Activated CD4-positive, alpha-beta memory T cell treated with anti-CD3 and anti-CD28 coated beads, Interleukin-2, amount 10 ng/mL, durations not matched to agents 7 days and 5 days (primary cell): ENCODE measurements at regions not wholly inside any gene's neighbourhood (a gene's known extent, or its start where the extent isn't known, plus 50 kb on each side); places are given as distances from the start of the nearest gene placed in this dataset.

Source experiments
- CTCF ChIA-PET: fragments of 350-600 bp; sonication (Branson Sonifier 250); formaldehyde crosslinking; loops from one replicate; lab custom pipeline; 2021; ENCODE audit warnings: antibody characterized with exemption, inconsistent platforms; lab: Charles Lee
- POLR2A ChIA-PET: fragments of 350-600 bp; sonication (Branson Sonifier 250); formaldehyde crosslinking; loops from one replicate; lab custom pipeline; 2021; ENCODE audit warnings: antibody characterized with exemption; lab: Charles Lee
- DNase-seq: peaks from one replicate; pipeline ENCODE4 v3.0.0-alpha.2; 2020
- H3K27ac Mint-ChIP-seq: one replicate; pipeline ENCODE4 v1.8.0; 2021; ENCODE audit warnings: mild to moderate bottlenecking, mixed read lengths
- H3K27me3 Mint-ChIP-seq: one replicate; pipeline ENCODE4 v1.8.0; 2021; ENCODE audit warnings: mixed read lengths
- H3K36me3 Mint-ChIP-seq: one replicate; pipeline ENCODE4 v1.8.0; 2021; ENCODE audit warnings: low read depth, mixed read lengths
- H3K4me1 Mint-ChIP-seq: one replicate; pipeline ENCODE4 v1.8.0; 2021; ENCODE audit warnings: mixed read lengths
- H3K4me3 Mint-ChIP-seq: one replicate; pipeline ENCODE4 v1.8.0; 2021; ENCODE audit warnings: mild to moderate bottlenecking, mixed read lengths
- H3K9me3 Mint-ChIP-seq: one replicate; pipeline ENCODE4 v1.8.0; 2021; ENCODE audit warnings: mixed read lengths

DNA sequence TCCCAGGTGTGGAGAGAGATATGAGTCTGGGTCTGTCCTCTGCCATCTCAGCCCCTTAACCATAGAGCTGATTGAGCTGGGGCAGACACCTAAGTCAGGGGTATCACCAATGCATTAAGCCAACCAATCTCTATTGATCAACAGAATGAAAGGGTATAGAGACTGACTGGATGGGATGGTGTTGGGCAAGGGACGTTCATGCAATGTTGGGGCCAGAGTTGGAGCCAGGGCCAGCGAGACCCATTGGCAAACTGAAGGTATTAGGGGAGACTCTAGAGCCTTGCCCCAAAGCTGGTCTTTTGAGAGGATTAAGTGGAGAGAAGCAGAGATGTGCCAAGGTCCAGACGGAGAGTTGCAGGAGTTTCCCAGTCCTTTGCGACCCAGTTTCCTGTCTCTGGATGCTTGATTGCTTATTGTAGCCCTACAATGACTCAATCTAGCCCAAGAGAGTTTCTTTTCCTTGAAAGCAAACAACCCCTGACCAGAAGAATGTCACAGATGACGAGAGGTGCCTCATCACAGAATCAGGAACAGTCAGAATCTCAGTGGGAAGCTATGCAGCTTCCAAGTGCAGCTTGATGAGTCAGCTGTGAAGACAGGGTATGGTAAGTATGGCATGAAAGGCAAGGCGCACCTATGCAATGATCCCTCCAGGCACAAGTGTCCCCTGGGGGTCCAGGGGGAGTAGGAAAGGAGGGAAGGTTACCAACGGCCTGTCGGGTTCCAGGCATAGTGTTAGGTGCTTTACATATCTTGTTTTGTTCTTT lies 137.2 kb downstream of the UTP18 start:
- ChIA-PET CTCF (interaction anchor here (1.0 kb wide), 1 partner anchor 23 kb away, joined by 3 read pairs; no protein-coding TSS in a partner anchor), POLR2A (no interaction called here)
- no peaks in the 10 kb centered on the region for H3K36me3 Mint-ChIP-seq
- no peak for DNase-seq
- no peak overlapping the region for H3K27ac Mint-ChIP-seq
- H3K4me1 Mint-ChIP-seq = no peaks in the 10 kb centered on the region
- H3K27me3 Mint-ChIP-seq = peaks cover 12% of the 10 kb centered on the region
- H3K9me3 Mint-ChIP-seq = no peaks in the 10 kb centered on the region
- no peak overlapping the region for H3K4me3 Mint-ChIP-seq

DNA sequence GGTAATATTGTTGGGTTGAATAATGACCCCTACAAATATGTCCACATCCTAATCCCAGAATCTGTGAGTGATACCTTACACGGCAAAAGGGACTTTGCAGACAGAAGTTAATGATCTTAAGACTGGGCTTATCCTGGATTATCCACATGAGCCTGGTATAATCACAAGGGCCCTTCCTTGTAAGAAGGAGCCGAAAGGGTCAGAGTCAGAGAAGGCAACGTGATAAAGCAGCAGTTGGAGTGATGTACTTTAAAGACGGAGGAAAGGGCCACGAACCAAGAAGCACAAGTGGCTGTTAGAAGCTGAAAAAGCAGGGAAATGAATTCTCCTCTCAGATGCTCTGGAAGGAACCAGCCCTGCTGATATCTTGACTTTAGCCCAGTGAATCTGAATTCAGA lies 137.8 kb downstream of the UTP18 start:
- no peak overlapping the region for H3K27ac Mint-ChIP-seq
- H3K4me1 Mint-ChIP-seq = no peaks in the 10 kb centered on the region
- CTCF ChIA-PET = interaction anchor here (1.0 kb wide), 1 partner anchor 24 kb away, joined by 3 read pairs; no protein-coding TSS in a partner anchor
- no peaks in the 10 kb centered on the region for H3K9me3 Mint-ChIP-seq
- POLR2A ChIA-PET = no interaction called here
- H3K27me3 Mint-ChIP-seq = peaks cover 7% of the 10 kb centered on the region
- no peaks in the 10 kb centered on the region for H3K36me3 Mint-ChIP-seq
- H3K4me3 Mint-ChIP-seq = no peak overlapping the region
- DNase-seq = no peak

DNA sequence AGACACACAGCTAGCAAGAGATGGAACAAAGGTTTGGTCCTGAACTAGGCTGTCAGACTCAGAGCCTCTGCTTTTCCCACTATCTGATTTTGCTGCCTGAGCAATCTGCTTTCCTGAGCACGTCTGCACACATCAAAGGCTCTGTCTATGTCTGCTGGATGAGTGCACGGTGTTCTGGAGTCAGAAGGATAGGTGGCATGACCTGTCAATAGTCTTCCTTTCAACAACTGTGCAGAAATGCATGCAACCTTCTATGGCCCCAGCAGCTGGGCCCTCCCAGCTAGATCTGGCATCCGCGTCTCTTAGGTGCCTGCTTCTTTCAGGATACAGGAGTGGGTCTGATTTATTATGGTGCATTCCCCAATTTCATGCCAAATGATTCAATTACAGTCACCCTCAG lies 138.3 kb downstream of the UTP18 start:
- CTCF ChIA-PET = no interaction called here
- Mint-ChIP-seq H3K4me3 (no peak overlapping the region), H3K4me1 (no peaks in the 10 kb centered on the region), H3K9me3 (no peaks in the 10 kb centered on the region), H3K27me3 (peaks cover 6% of the 10 kb centered on the region), H3K27ac (no peak overlapping the region), H3K36me3 (no peaks in the 10 kb centered on the region)
- no peak for DNase-seq
- POLR2A ChIA-PET = no interaction called here

DNA sequence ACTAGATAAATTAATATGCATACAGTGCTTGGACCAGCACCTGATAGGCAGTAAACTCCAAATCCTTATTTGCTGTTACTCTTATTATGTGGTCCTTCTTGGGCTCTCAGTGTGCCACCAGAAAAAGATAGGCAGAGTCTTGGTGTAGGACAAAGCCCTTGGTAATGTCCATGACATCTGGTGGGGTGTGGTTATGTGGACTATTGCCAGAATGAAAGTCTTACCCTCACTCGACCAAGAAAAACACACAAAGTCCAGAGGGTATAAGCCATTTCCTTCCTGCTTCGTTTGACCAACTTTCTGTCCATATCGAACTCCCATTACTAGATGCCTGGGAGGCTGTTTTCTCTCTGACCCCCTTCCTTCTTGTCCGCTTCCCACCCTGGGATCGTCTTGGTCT lies 140.9 kb downstream of the UTP18 start:
- Mint-ChIP-seq H3K4me3 (no peak overlapping the region), H3K9me3 (no peaks in the 10 kb centered on the region)
- POLR2A ChIA-PET = no interaction called here

DNA sequence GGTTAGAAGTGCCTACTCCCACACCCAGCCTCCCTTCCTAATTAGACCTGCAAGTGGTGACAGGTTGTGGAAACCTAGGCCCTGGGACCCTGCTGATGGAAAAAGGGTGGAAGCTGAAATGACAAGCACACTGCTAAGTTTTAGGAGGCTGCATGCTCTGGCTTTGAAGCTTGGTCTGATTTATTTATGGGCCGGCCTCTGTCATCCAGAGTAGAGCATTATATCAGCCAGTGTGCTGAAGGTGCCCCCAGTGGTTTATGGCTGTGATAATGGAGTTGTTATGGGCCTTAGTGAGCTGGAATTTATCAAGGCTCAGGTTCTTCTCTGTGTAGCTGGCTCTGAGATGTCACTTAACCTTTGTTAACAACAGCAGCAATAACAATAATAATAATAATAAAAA lies 142.6 kb downstream of the UTP18 start:
- Mint-ChIP-seq H3K27me3 (no peaks in the 10 kb centered on the region), H3K4me3 (no peak overlapping the region), H3K27ac (no peak overlapping the region), H3K9me3 (no peaks in the 10 kb centered on the region), H3K36me3 (no peaks in the 10 kb centered on the region), H3K4me1 (no peaks in the 10 kb centered on the region)
- ChIA-PET CTCF (no interaction called here), POLR2A (interaction anchor here (1.1 kb wide), 1 partner anchor 32 kb away, joined by 3 read pairs; no protein-coding TSS in a partner anchor)
- no peak for DNase-seq

More for the DNA sequence above, 140.9 kb downstream of the UTP18 start:
- Mint-ChIP-seq H3K27me3 (no peaks in the 10 kb centered on the region), H3K27ac (no peak overlapping the region), H3K36me3 (no peaks in the 10 kb centered on the region), H3K4me1 (no peaks in the 10 kb centered on the region)
- CTCF ChIA-PET = no interaction called here
- no peak for DNase-seq

DNA sequence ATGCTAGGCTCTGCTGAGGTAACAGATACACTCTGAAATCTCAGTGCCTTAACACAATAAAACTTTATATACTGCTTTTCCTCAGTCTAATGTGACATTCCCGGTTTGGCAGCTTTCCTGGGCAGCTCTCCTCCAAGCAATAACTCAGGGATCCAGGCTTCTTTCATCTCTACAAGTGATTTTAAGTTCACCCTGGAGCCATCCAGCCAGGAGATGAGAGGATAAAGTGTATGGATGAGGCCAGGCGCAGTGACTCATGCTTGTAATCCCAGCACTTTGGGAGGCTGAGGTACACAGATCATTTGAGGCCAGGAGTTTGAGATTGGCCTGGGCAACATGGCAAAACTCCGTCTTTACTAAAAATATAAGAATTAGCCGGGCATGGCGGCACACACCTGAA lies 147.2 kb downstream of the UTP18 start:
- Mint-ChIP-seq H3K9me3 (no peaks in the 10 kb centered on the region), H3K4me3 (no peak overlapping the region), H3K27me3 (peaks cover 15% of the 10 kb centered on the region), H3K4me1 (no peaks in the 10 kb centered on the region), H3K36me3 (no peaks in the 10 kb centered on the region), H3K27ac (no peak overlapping the region)
- POLR2A ChIA-PET = no interaction called here
- CTCF ChIA-PET = no interaction called here
- DNase-seq = no peak

DNA sequence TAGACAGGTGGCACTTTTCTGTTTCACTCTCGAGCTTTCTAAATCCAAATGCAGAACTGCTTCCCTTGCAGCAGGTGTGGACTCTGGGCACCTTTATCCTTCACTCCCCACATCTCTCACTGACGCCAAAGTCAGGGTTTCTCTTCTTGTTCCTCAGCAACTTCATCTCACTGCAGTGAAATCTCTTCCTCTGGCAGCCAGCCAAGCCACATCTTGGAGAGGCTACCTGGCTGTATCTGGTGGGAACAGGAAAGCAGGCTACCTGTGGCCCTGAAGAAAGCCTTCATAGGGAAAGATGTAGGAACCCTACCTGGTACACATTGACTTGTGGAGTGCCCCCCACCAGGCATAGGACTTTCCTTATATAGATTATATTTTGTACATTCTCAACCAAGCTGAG lies 159.1 kb downstream of the UTP18 start:
- no peaks in the 10 kb centered on the region for H3K9me3 Mint-ChIP-seq
- H3K4me1 Mint-ChIP-seq = no peaks in the 10 kb centered on the region
- H3K27ac Mint-ChIP-seq = no peak overlapping the region
- no peaks in the 10 kb centered on the region for H3K36me3 Mint-ChIP-seq
- CTCF ChIA-PET = no interaction called here
- H3K27me3 Mint-ChIP-seq = peaks cover 8% of the 10 kb centered on the region
- DNase-seq = no peak
- POLR2A ChIA-PET = no interaction called here
- no peak overlapping the region for H3K4me3 Mint-ChIP-seq

DNA sequence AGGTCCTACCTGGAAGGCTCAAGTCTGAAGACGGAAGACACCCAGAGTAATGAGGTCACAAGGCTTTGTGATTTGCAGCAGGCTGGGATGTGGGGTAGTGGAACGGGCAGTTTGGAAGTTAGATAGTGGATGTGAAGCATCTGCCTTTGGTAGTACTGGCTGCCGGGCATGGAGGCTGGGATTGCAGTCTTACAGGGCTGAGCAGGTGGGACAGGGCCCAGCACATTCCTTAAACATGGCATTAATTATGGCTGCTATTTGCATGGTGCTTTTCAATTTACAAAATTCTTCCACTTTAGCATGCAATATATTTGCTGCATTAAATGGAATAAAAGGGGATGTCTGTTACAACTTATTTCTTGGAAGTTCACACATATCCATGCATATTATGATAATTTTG lies 161.2 kb downstream of the UTP18 start:
- no peak overlapping the region for H3K27ac Mint-ChIP-seq
- POLR2A ChIA-PET = no interaction called here
- CTCF ChIA-PET = no interaction called here
- H3K36me3 Mint-ChIP-seq = no peaks in the 10 kb centered on the region
- DNase-seq = no peak
- no peaks in the 10 kb centered on the region for H3K9me3 Mint-ChIP-seq
- H3K4me1 Mint-ChIP-seq = peaks cover 4% of the 10 kb centered on the region
- H3K4me3 Mint-ChIP-seq = no peak overlapping the region
- peaks cover 5% of the 10 kb centered on the region for H3K27me3 Mint-ChIP-seq

DNA sequence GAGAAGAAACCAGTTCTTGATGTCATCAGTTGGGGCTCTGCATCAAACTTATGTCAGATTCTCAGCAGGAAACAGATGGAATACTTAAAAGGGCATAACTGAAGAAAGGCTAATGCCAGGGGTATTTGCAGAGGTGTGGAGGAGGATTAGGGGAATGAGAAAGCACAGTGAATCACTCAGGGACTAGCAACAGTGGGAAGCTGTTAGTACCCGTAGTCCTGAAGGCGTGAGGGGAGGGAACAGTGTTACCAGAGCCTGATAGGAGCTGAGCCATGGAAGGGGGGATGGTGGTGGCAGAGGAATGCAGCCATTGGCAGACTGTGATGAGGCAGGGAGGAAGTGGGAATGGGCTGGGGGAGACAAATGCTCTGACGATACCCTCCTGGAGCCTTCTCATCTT lies 162.3 kb downstream of the UTP18 start:
- Mint-ChIP-seq H3K27ac (no peak overlapping the region), H3K9me3 (no peaks in the 10 kb centered on the region), H3K4me3 (no peak overlapping the region), H3K36me3 (no peaks in the 10 kb centered on the region), H3K4me1 (peaks cover 15% of the 10 kb centered on the region), H3K27me3 (peaks cover 5% of the 10 kb centered on the region)
- ChIA-PET CTCF (interaction anchor here (1.1 kb wide), 1 partner anchor 13 kb away, joined by 3 read pairs; no protein-coding TSS in a partner anchor), POLR2A (no interaction called here)
- no peak for DNase-seq

DNA sequence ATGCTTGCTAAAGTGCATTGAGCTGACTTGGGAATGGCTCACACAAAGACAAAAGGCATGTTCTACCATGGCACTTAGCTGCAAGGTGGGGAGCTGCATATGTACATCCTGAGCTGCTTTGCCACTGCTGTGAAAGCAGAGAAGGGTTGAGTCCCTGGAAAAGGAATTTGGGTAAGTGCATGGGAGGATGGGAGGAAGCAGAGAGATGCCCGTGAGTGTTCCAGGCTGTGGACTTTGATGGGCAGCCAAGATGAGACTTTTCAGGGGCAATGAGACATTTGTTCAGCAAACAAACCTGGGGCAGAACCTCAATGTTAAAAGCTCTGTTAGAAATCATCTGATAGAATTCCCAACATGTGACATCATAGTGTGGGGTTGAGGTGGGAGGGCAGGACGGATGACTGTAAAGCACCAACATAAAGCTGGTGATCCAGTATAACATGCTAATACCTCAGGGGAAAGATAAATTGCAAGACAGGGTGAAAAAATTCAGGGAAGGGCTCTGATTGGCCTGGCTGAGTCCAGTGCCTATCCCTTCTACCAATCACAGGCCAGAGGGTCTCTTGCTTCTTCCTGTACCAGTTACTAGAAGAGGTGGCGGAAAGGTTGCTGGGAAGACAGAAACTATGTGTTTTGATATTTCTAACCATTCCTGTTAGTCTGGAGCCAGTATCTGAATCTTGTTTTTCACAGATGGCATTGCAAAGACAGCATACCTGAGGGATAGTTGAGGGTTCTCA lies 163.2 kb downstream of the UTP18 start:
- no peaks in the 10 kb centered on the region for H3K36me3 Mint-ChIP-seq
- H3K9me3 Mint-ChIP-seq = no peaks in the 10 kb centered on the region
- CTCF ChIA-PET = interaction anchor here (1.1 to 1.4 kb wide), 2 partner anchors 12 to 37 kb away, joined by 3 read pairs; no protein-coding TSS in a partner anchor
- POLR2A ChIA-PET = interaction anchor here (1.6 kb wide), 1 partner anchor 12 kb away, joined by 6 read pairs; no protein-coding TSS in a partner anchor
- DNase-seq = no peak
- peaks cover 24% of the 10 kb centered on the region for H3K4me1 Mint-ChIP-seq
- no peak overlapping the region for H3K27ac Mint-ChIP-seq
- H3K4me3 Mint-ChIP-seq = no peak overlapping the region
- peaks cover 3% of the 10 kb centered on the region for H3K27me3 Mint-ChIP-seq

DNA sequence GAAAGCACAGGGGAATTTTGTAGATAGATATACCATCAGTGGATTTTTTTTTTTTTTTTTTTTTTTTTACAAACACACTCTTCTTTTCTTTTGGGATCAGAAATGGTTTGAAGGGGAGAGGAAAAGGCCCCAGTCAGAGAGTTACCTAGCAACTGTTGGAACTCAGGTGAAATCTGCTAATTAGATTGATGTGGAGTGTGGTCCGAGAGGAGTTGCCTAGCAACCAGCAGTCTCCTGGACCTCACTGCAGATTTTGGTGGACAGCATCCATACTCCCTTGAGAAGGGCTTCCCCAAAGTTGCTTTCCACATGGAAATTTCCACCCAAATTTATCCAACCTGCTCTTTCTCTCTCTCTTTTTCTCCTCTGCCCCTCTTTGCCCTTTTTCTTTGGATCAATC lies 165.4 kb downstream of the UTP18 start:
- ChIA-PET POLR2A (no interaction called here), CTCF (no interaction called here)
- Mint-ChIP-seq H3K27me3 (peaks cover 3% of the 10 kb centered on the region), H3K4me3 (no peak overlapping the region), H3K36me3 (no peaks in the 10 kb centered on the region), H3K9me3 (no peaks in the 10 kb centered on the region), H3K4me1 (peaks cover 46% of the 10 kb centered on the region), H3K27ac (no peak overlapping the region)
- no peak for DNase-seq

DNA sequence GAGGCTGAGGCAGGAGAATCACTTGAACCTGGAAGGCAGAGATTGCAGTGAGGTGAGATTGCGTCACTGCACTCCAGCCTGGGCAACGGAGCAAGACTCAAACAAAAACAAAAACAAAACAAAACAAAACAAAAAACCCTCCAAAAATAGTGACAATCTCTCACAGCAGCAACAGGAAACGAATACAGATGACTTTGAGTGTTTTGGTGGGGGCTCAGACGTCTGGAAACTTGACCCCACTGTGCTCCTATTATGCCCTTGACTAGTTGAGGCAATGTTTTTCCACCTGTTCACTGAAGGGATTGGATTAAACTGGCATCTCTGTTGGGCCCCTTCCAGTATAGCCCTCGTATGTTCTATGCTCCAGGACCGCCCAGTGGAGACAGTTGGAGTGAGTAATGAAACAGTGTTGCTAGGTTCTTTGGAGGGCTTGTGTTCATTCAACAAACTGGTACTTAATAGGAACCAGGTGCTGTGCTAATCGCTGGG lies 167.0 kb downstream of the UTP18 start:
- Mint-ChIP-seq H3K27ac (peak overlapping the region; percentile 83), H3K4me3 (peak overlapping the region; percentile 9), H3K27me3 (no peaks in the 10 kb centered on the region), H3K36me3 (no peaks in the 10 kb centered on the region), H3K9me3 (no peaks in the 10 kb centered on the region), H3K4me1 (peaks cover 51% of the 10 kb centered on the region)
- DNase-seq = peak; percentile 38
- POLR2A ChIA-PET = interaction anchor here (1.2 kb wide), 1 partner anchor 8 kb away, joined by 4 read pairs; no protein-coding TSS in a partner anchor
- CTCF ChIA-PET = interaction anchor here (1.1 kb wide), 1 partner anchor 8 kb away, joined by 3 read pairs; no protein-coding TSS in a partner anchor

DNA sequence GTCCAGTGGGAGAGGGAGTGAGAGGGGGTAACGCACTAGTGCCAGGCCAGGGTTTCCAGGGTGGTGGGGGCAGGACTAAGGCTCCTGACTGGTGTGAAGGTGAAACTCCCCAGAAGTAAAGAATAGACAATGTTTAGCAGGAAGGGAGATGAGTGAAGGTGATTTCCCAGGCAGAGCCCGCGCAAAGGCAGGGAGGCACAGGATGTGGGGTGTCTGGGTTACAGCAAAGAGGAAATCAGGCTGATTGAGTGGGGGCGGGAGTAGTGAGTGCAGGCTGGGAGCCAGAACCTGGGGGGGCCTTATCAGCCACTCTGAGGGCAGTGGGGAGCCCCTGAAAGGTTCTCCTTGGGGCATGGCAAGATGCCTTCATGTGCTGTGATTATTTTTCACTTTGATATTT lies 167.5 kb downstream of the UTP18 start:
- ChIA-PET CTCF (no interaction called here), POLR2A (no interaction called here)
- DNase-seq = peak; percentile 75
- peaks cover 51% of the 10 kb centered on the region for H3K4me1 Mint-ChIP-seq
- H3K36me3 Mint-ChIP-seq = no peaks in the 10 kb centered on the region
- H3K4me3 Mint-ChIP-seq = peak overlapping the region; percentile 9
- no peaks in the 10 kb centered on the region for H3K27me3 Mint-ChIP-seq
- H3K27ac Mint-ChIP-seq = peak overlapping the region; percentile 83
- H3K9me3 Mint-ChIP-seq = no peaks in the 10 kb centered on the region
